Breast epithelium (tissue), 3 donors: ENCODE measurements at regions not wholly inside any gene's neighbourhood (a gene's known extent, or its start where the extent isn't known, plus 50 kb on each side); places are given as distances from the start of the nearest gene placed in this dataset.
"Not testable (repeated sequence)": the region's sequence is repeated elsewhere in the genome, so short reads cannot be mapped to it uniquely, and the experiment has no call there.

ENCODE experiments used
- POLR2A ChIP-seq: fragments of 450-650 bp; IDR thresholded peaks from one replicate; pipeline ENCODE4 v1.6.1; 2016; ENCODE audit warnings: antibody characterized with exemption, mild to moderate bottlenecking, moderate library complexity
- POLR2AphosphoS5 ChIP-seq, 3 donors: sonication (generic); formaldehyde crosslinking; IDR thresholded peaks; one replicate each; pipeline ENCODE4 v1.6.1; 2017; ENCODE audit warnings: antibody characterized with exemption in 3 of 3
- TF ChIP-seq, protein P1 (sequence below), 3 donors: fragments of 450-650 bp; IDR thresholded peaks; one replicate each; pipeline ENCODE4 v1.5.1; 2016 to 2017; ENCODE audit warnings: antibody characterized with exemption in 3 of 3, mild to moderate bottlenecking in 3 of 3, moderate library complexity in 3 of 3

DNA sequence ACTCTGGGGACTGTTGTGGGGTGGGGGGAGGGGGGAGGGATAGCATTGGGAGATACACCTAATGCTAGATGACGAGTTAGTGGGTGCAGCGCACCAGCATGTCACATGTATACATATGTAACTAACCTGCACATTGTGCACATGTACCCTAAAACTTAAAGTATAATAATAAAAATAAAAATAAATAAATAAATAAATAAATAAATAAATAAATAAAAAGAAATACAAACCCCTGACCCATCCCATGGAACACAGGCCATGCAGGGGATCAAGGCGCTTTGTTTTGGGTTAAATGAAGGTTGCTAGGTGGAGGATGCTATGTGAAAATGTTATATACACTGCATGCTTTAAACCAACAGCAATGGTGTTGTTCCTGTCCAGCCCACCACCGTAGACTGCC lies 184.7 kb downstream of the C6orf118 start:
- TF ChIP-seq, protein P1, sequence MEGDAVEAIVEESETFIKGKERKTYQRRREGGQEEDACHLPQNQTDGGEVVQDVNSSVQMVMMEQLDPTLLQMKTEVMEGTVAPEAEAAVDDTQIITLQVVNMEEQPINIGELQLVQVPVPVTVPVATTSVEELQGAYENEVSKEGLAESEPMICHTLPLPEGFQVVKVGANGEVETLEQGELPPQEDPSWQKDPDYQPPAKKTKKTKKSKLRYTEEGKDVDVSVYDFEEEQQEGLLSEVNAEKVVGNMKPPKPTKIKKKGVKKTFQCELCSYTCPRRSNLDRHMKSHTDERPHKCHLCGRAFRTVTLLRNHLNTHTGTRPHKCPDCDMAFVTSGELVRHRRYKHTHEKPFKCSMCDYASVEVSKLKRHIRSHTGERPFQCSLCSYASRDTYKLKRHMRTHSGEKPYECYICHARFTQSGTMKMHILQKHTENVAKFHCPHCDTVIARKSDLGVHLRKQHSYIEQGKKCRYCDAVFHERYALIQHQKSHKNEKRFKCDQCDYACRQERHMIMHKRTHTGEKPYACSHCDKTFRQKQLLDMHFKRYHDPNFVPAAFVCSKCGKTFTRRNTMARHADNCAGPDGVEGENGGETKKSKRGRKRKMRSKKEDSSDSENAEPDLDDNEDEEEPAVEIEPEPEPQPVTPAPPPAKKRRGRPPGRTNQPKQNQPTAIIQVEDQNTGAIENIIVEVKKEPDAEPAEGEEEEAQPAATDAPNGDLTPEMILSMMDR (IDR thresholded peaks at IDR 0.05): not testable (repeated sequence)
- not testable (repeated sequence) for TF ChIP-seq POLR2A; POLR2AphosphoS5 (IDR thresholded peaks at IDR 0.05)
